Thoracic aorta (tissue), 2 donors: ENCODE measurements at regions not wholly inside any gene's neighbourhood (a gene's known extent, or its start where the extent isn't known, plus 50 kb on each side); places are given as distances from the start of the nearest gene placed in this dataset.
"Not testable (repeated sequence)": the region's sequence is repeated elsewhere in the genome, so short reads cannot be mapped to it uniquely, and the experiment has no call there.

Experiments used
- ATAC-seq: fragments of 150-250 bp; one replicate; pipeline ENCODE4 v1.8.0; 2017; ENCODE audit warnings: low read depth; ENCODE audit not compliant: insufficient number of reproducible peaks, low FRiP score
- DNase-seq: peaks from one replicate; pipeline ENCODE4 v3.0.0-alpha.2; 2020; ENCODE audit warnings: low spot score
- H3K27ac ChIP-seq, 2 donors: fragments of 200-600 bp; sonication (generic); 1 replicate in 1 of 2; 2 replicates in 1 of 2; pipeline ENCODE4 v1.5.1; 2016; ENCODE audit warnings: mild to moderate bottlenecking in 2 of 2, moderate library complexity in 2 of 2
- H3K27me3 ChIP-seq: fragments of 200-600 bp; sonication (generic); replicated peaks from 2 replicates; pipeline ENCODE4 v1.6.0; 2016; ENCODE audit warnings: mild to moderate bottlenecking; ENCODE audit not compliant: insufficient read depth
- H3K36me3 ChIP-seq: fragments of 200-600 bp; sonication (generic); one replicate; pipeline ENCODE4 v1.5.1; 2016
- H3K4me1 ChIP-seq, 2 donors: fragments of 200-600 bp; sonication (generic); 1 replicate in 1 of 2; 2 replicates in 1 of 2; pipeline versions ENCODE4 v1.5.1 to v1.6.0; 2016; ENCODE audit warnings: low read depth in 2 of 2, mild to moderate bottlenecking in 1 of 2; ENCODE audit not compliant: control insufficient read depth in 1 of 2
- H3K4me3 ChIP-seq: fragments of 200-600 bp; sonication (generic); 2 replicates; pipeline ENCODE4 v1.5.1; 2016; ENCODE audit warnings: mild to moderate bottlenecking
- H3K9me3 ChIP-seq: fragments of 200-600 bp; sonication (generic); 2 replicates; pipeline ENCODE4 v1.5.1; 2016
- TF ChIP-seq, protein P1 (sequence below): fragments of 200-600 bp; sonication (generic); IDR thresholded peaks from one replicate; pipeline ENCODE4 v1.5.1; 2019; ENCODE audit warnings: antibody characterized with exemption

DNA sequence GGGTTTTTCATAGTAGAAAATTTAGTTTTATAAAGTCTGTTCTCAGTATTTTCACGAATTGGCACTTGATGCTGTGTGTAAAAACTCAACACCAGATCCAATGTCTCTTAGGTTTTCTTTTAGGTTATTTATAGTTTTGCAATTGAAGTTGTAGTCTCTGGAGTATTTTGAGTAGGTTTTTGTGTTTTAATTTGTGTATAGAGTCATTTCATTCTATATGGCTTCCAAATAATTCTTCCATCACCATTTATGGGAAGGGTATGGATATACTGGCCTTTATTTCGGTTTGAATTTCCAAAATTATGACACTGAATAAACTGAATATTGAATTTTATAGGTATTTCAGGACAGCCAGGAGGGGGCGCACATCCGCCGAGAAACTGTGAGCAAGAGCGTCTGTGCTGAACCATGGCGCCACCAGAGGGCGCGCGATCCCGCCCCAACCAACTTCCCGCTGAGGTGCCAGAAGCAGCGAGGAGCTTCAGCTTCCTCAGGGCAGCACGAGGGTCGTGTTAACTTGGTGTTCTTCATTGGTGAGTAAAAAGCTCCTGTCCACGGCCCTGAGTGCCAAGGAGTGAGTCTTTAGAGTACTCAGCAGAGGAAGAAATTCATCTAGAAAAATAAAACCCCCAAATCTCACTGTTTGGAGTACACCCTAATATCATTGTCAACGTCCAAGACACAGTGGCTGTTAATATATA lies 207.5 kb downstream of the LMLN start:
- TF ChIP-seq, protein P1, sequence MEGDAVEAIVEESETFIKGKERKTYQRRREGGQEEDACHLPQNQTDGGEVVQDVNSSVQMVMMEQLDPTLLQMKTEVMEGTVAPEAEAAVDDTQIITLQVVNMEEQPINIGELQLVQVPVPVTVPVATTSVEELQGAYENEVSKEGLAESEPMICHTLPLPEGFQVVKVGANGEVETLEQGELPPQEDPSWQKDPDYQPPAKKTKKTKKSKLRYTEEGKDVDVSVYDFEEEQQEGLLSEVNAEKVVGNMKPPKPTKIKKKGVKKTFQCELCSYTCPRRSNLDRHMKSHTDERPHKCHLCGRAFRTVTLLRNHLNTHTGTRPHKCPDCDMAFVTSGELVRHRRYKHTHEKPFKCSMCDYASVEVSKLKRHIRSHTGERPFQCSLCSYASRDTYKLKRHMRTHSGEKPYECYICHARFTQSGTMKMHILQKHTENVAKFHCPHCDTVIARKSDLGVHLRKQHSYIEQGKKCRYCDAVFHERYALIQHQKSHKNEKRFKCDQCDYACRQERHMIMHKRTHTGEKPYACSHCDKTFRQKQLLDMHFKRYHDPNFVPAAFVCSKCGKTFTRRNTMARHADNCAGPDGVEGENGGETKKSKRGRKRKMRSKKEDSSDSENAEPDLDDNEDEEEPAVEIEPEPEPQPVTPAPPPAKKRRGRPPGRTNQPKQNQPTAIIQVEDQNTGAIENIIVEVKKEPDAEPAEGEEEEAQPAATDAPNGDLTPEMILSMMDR: peak; percentile 66

DNA sequence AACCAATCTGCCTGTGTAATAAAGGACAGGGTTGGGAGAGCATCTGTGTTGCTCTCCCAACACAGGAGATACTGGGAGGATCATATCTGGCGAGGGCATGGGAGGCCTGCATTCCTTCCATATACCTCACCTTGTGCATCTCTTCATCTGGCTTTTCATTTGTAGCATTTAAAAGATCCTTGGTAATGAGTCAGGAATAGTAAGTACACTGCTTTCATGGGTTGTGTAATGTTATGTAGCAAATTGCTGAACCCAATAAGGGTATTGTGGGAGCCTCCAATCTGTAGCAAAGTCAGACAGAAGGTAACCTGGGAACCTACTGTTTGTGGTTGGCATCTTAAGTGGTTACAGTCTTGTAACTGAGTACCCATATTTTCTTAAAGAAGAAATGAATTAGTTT lies 210.8 kb downstream of the LMLN start:
- not testable (repeated sequence) for DNase-seq, H3K4me3 ChIP-seq, ATAC-seq, H3K36me3 ChIP-seq, H3K9me3 ChIP-seq, H3K27ac ChIP-seq, H3K4me1 ChIP-seq, H3K27me3 ChIP-seq

More for the DNA sequence above, 207.5 kb downstream of the LMLN start:
- H3K36me3 ChIP-seq, H3K27ac ChIP-seq, H3K4me1 ChIP-seq, ATAC-seq, DNase-seq, H3K27me3 ChIP-seq, H3K4me3 ChIP-seq, H3K9me3 ChIP-seq: not testable (repeated sequence)

GRCh38 chr3:198173080-198173479 lies 213.1 kb downstream of the LMLN start:
- H3K27me3 ChIP-seq, H3K4me3 ChIP-seq, H3K4me1 ChIP-seq, H3K27ac ChIP-seq, ATAC-seq, DNase-seq, H3K36me3 ChIP-seq, H3K9me3 ChIP-seq: not testable (repeated sequence)

DNA sequence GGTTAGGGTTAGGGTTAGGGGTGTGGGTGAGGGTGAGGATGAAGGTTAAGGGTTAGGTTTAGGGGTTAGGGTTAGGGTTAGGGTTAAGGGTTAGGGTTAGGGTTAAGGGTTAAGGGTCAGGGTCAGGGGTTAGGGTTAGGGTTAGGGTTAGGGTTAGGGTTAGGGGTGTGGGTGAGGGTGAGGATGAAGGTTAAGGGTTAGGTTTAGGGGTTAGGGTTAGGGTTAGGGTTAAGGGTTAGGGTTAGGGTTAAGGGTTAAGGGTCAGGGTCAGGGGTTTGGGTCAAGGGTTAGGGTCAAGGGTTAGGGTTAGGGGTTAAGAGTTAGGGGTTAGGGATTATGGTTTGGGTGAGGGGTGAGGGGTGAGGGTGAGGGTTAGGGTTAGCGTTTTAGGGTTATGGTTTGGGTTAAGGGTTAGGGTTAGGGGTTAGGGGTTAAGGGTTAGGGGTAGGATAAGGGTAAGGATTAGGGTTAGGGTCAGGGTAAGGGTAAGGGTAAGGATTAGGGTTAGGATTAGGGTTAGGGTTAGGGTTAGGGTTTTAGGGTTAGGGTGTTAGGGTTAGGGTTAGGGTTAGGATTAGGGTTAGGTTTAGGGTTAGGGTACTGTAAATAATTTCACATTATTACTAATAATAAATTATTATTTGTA lies 214.0 kb downstream of the LMLN start:
- DNase-seq, H3K9me3 ChIP-seq, ATAC-seq, H3K4me3 ChIP-seq, H3K27ac ChIP-seq, H3K4me1 ChIP-seq, H3K27me3 ChIP-seq, H3K36me3 ChIP-seq: not testable (repeated sequence)
